ENCODE measurements at regions not wholly inside any gene's neighbourhood (a gene's known extent, or its start where the extent isn't known, plus 50 kb on each side); places are given as distances from the start of the nearest gene placed in this dataset.

- Mint-ChIP-seq H3K4me3 (no peak overlapping the region), H3K27ac (peak overlapping the region; percentile 43), H3K36me3 (ENCODE audit: insufficient read depth in 2 of 2) (no peaks in the 10 kb centered on the region), H3K9me3 (no peaks in the 10 kb centered on the region), H3K27me3 (ENCODE audit: low read depth) (no peaks in the 10 kb centered on the region), H3K4me1 (ENCODE audit: low read depth) (no peaks in the 10 kb centered on the region)
- no peak for DNase-seq
- no peak for ATAC-seq (replicated peaks in 1 of 2)
Measured at GRCh38 chr10:60627778-60628748, 150.2 kb upstream of the CDK1 start.

- Mint-ChIP-seq H3K27ac (no peak overlapping the region), H3K27me3 (ENCODE audit: low read depth) (no peaks in the 10 kb centered on the region), H3K36me3 (ENCODE audit: insufficient read depth in 2 of 2) (no peaks in the 10 kb centered on the region), H3K4me3 (no peak overlapping the region), H3K4me1 (ENCODE audit: low read depth) (no peaks in the 10 kb centered on the region), H3K9me3 (no peaks in the 10 kb centered on the region)
- no peak for ATAC-seq (replicated peaks in 1 of 2)
- DNase-seq: no peak
Measured at GRCh38 chr10:60626037-60626436, 152.2 kb upstream of the CDK1 start.

- no peaks in the 10 kb centered on the region for H3K9me3 Mint-ChIP-seq
- no peak overlapping the region for H3K27ac Mint-ChIP-seq
- H3K36me3 Mint-ChIP-seq (ENCODE audit: insufficient read depth in 2 of 2): no peaks in the 10 kb centered on the region
- no peak for DNase-seq
- no peaks in the 10 kb centered on the region for H3K27me3 Mint-ChIP-seq (ENCODE audit: low read depth)
- H3K4me3 Mint-ChIP-seq: no peak overlapping the region
- ATAC-seq (replicated peaks in 1 of 2): no peak
- H3K4me1 Mint-ChIP-seq (ENCODE audit: low read depth): peaks cover 6% of the 10 kb centered on the region
Measured at GRCh38 chr10:60623627-60624026, 154.7 kb upstream of the CDK1 start.

GRCh38 chr10:60621018-60621417 is 157.3 kb upstream of the CDK1 start:
- ATAC-seq (replicated peaks in 1 of 2): no peak
- Mint-ChIP-seq H3K4me3 (no peak overlapping the region), H3K27ac (no peak overlapping the region), H3K4me1 (ENCODE audit: low read depth) (peaks cover 25% of the 10 kb centered on the region), H3K9me3 (no peaks in the 10 kb centered on the region), H3K36me3 (ENCODE audit: insufficient read depth in 2 of 2) (no peaks in the 10 kb centered on the region), H3K27me3 (ENCODE audit: low read depth) (no peaks in the 10 kb centered on the region)
- no peak for DNase-seq

- Mint-ChIP-seq H3K4me3 (no peak overlapping the region), H3K9me3 (no peaks in the 10 kb centered on the region), H3K4me1 (ENCODE audit: low read depth) (peaks cover 25% of the 10 kb centered on the region), H3K36me3 (ENCODE audit: insufficient read depth in 2 of 2) (no peaks in the 10 kb centered on the region), H3K27me3 (ENCODE audit: low read depth) (no peaks in the 10 kb centered on the region), H3K27ac (no peak overlapping the region)
- no peak for ATAC-seq (replicated peaks in 1 of 2)
- DNase-seq: no peak
Measured at GRCh38 chr10:60618861-60619260, 159.4 kb upstream of the CDK1 start.

GRCh38 chr10:60615541-60615940 is 162.7 kb upstream of the CDK1 start:
- DNase-seq (no peak), ATAC-seq (replicated peaks in 1 of 2) (no peak)
- Mint-ChIP-seq H3K27me3 (ENCODE audit: low read depth) (no peaks in the 10 kb centered on the region), H3K9me3 (no peaks in the 10 kb centered on the region), H3K4me1 (ENCODE audit: low read depth) (peaks cover 44% of the 10 kb centered on the region), H3K4me3 (no peak overlapping the region), H3K27ac (no peak overlapping the region), H3K36me3 (ENCODE audit: insufficient read depth in 2 of 2) (no peaks in the 10 kb centered on the region)

GRCh38 chr10:60614363-60614762 is 163.9 kb upstream of the CDK1 start:
- ATAC-seq (replicated peaks in 1 of 2) (no peak), DNase-seq (no peak)
- Mint-ChIP-seq H3K36me3 (ENCODE audit: insufficient read depth in 2 of 2) (no peaks in the 10 kb centered on the region), H3K4me1 (ENCODE audit: low read depth) (peaks cover 49% of the 10 kb centered on the region), H3K27ac (no peak overlapping the region), H3K4me3 (no peak overlapping the region), H3K27me3 (ENCODE audit: low read depth) (no peaks in the 10 kb centered on the region), H3K9me3 (no peaks in the 10 kb centered on the region)

- H3K4me3 Mint-ChIP-seq: no peak overlapping the region
- peaks cover 48% of the 10 kb centered on the region for H3K4me1 Mint-ChIP-seq (ENCODE audit: low read depth)
- DNase-seq: no peak
- no peak for ATAC-seq (replicated peaks in 1 of 2)
- H3K27me3 Mint-ChIP-seq (ENCODE audit: low read depth): no peaks in the 10 kb centered on the region
- H3K9me3 Mint-ChIP-seq: no peaks in the 10 kb centered on the region
- H3K36me3 Mint-ChIP-seq (ENCODE audit: insufficient read depth in 2 of 2): no peaks in the 10 kb centered on the region
- H3K27ac Mint-ChIP-seq: no peak overlapping the region
Measured at GRCh38 chr10:60613434-60613833, 164.8 kb upstream of the CDK1 start.

GRCh38 chr10:60611291-60611747 is 167.0 kb upstream of the CDK1 start:
- no peaks in the 10 kb centered on the region for H3K36me3 Mint-ChIP-seq (ENCODE audit: insufficient read depth in 2 of 2)
- H3K4me1 Mint-ChIP-seq (ENCODE audit: low read depth): peaks cover 40% of the 10 kb centered on the region
- H3K4me3 Mint-ChIP-seq: peak overlapping the region; percentile 63 to 79
- peak overlapping the region; percentile 33 for H3K27ac Mint-ChIP-seq
- ATAC-seq (replicated peaks in 1 of 2) (peak; percentile 95 to 96), DNase-seq (peak; percentile 27 to 50)
- H3K27me3 Mint-ChIP-seq (ENCODE audit: low read depth): no peaks in the 10 kb centered on the region
- no peaks in the 10 kb centered on the region for H3K9me3 Mint-ChIP-seq

GRCh38 chr10:60607372-60607771 is 170.9 kb upstream of the CDK1 start:
- no peaks in the 10 kb centered on the region for H3K36me3 Mint-ChIP-seq (ENCODE audit: insufficient read depth in 2 of 2)
- H3K4me1 Mint-ChIP-seq (ENCODE audit: low read depth): peaks cover 45% of the 10 kb centered on the region
- H3K9me3 Mint-ChIP-seq: no peaks in the 10 kb centered on the region
- no peak overlapping the region for H3K27ac Mint-ChIP-seq
- ATAC-seq (replicated peaks in 1 of 2) (no peak), DNase-seq (no peak)
- no peak overlapping the region for H3K4me3 Mint-ChIP-seq
- no peaks in the 10 kb centered on the region for H3K27me3 Mint-ChIP-seq (ENCODE audit: low read depth)

- peak overlapping the region in 1 of 2 donors; percentile 40 for H3K4me3 Mint-ChIP-seq
- H3K27ac Mint-ChIP-seq: no peak overlapping the region
- ATAC-seq (replicated peaks in 1 of 2) (peak in 1 of 2 donors; percentile 39), DNase-seq (no peak)
- no peaks in the 10 kb centered on the region for H3K36me3 Mint-ChIP-seq (ENCODE audit: insufficient read depth in 2 of 2)
- peaks cover 36% of the 10 kb centered on the region for H3K4me1 Mint-ChIP-seq (ENCODE audit: low read depth)
- no peaks in the 10 kb centered on the region for H3K27me3 Mint-ChIP-seq (ENCODE audit: low read depth)
- H3K9me3 Mint-ChIP-seq: no peaks in the 10 kb centered on the region
Measured at GRCh38 chr10:60606343-60607080, 171.8 kb upstream of the CDK1 start.

GRCh38 chr10:60605476-60605875 is 172.8 kb upstream of the CDK1 start:
- H3K36me3 Mint-ChIP-seq (ENCODE audit: insufficient read depth in 2 of 2): no peaks in the 10 kb centered on the region
- H3K9me3 Mint-ChIP-seq: no peaks in the 10 kb centered on the region
- ATAC-seq (replicated peaks in 1 of 2) (no peak), DNase-seq (no peak)
- H3K27ac Mint-ChIP-seq: no peak overlapping the region
- peaks cover 26% of the 10 kb centered on the region for H3K4me1 Mint-ChIP-seq (ENCODE audit: low read depth)
- H3K4me3 Mint-ChIP-seq: no peak overlapping the region
- H3K27me3 Mint-ChIP-seq (ENCODE audit: low read depth): no peaks in the 10 kb centered on the region

- H3K27me3 Mint-ChIP-seq (ENCODE audit: low read depth): no peaks in the 10 kb centered on the region
- H3K36me3 Mint-ChIP-seq (ENCODE audit: insufficient read depth in 2 of 2): no peaks in the 10 kb centered on the region
Measured at GRCh38 chr10:60604342-60604741, 173.9 kb upstream of the CDK1 start.

More at GRCh38 chr10:60604342-60604741, 173.9 kb upstream of the CDK1 start:
- no peak overlapping the region for H3K4me3 Mint-ChIP-seq
- ATAC-seq (replicated peaks in 1 of 2) (no peak), DNase-seq (no peak)
- no peak overlapping the region for H3K27ac Mint-ChIP-seq
- no peaks in the 10 kb centered on the region for H3K9me3 Mint-ChIP-seq
- peaks cover 21% of the 10 kb centered on the region for H3K4me1 Mint-ChIP-seq (ENCODE audit: low read depth)
